ENCODE measurements at regions not wholly inside any gene's neighbourhood (a gene's known extent, or its start where the extent isn't known, plus 50 kb on each side); places are given as distances from the start of the nearest gene placed in this dataset.

DNA sequence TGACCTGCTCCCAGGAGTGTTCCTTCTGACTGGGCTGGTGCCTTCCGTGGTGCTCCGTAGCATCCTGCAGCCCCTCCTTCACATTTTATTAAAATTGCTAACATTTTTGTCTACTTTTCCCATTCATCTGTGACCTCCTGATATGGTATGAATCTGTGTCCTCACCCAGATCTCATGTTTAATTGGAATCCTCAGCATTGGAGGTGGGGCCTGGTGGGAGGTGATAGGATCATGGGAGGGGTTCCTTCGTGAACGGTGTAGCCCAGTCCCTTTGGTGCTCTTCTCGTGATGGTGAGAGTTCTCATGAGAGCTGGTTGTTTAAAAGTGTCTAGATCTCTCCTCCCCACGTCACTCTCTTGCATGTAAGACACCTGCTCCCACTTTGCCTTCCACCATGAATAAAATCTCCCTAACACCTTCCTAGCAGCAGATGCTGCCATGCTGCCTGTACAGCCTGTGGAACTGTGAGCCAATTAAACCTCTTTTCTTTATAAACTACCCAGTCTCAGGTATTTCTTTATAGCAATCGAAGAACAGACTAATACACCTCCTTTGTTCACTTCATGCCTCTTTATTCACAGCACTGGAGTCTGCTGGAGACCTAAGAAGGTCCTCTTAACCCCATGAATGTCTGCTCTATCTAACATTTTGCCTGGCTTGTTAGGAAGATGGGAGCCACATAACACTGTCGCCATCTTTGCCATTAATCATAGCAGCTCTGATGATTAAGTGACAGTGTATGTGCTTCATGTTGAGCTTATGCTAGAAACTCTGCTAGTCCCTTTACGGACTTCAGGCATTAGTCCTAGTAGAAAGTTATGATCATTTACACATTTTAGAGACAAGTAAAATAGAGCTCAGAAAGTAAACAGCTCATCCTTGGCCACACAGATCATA lies 377.7 kb upstream of the MAF start:
- TF ChIP-seq POLR2AphosphoS5 (IDR thresholded peaks at IDR 0.05) (no peak), POLR2A (IDR thresholded peaks at IDR 0.05; ENCODE audit: low read depth) (no peak), EP300 (IDR thresholded peaks at IDR 0.05) (no peak)
- TF ChIP-seq, protein P1, sequence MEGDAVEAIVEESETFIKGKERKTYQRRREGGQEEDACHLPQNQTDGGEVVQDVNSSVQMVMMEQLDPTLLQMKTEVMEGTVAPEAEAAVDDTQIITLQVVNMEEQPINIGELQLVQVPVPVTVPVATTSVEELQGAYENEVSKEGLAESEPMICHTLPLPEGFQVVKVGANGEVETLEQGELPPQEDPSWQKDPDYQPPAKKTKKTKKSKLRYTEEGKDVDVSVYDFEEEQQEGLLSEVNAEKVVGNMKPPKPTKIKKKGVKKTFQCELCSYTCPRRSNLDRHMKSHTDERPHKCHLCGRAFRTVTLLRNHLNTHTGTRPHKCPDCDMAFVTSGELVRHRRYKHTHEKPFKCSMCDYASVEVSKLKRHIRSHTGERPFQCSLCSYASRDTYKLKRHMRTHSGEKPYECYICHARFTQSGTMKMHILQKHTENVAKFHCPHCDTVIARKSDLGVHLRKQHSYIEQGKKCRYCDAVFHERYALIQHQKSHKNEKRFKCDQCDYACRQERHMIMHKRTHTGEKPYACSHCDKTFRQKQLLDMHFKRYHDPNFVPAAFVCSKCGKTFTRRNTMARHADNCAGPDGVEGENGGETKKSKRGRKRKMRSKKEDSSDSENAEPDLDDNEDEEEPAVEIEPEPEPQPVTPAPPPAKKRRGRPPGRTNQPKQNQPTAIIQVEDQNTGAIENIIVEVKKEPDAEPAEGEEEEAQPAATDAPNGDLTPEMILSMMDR (IDR thresholded peaks at IDR 0.05): no peak

All from esophagus muscularis mucosa (tissue), 4 donors.